ENCODE measurements at regions not wholly inside any gene's neighbourhood (a gene's known extent, or its start where the extent isn't known, plus 50 kb on each side); places are given as distances from the start of the nearest gene placed in this dataset.

- TF ChIP-seq CTCF (conservative IDR thresholded peaks at IDR 0.05 in 1 of 2, IDR thresholded peaks at IDR 0.05 in 1 of 2; ENCODE audit: low read depth in 1 of 2, low read length in 2 of 2) (no peak), EZH2 (IDR thresholded peaks at IDR 0.05; ENCODE audit: low read length, missing control alignments) (no peak)
These were observed 341.4 kb downstream of the GALR1 start for GRCh38 chr18:77590943-77591515.

All from fibroblast of lung (primary cell).